ENCODE measurements at regions not wholly inside any gene's neighbourhood (a gene's known extent, or its start where the extent isn't known, plus 50 kb on each side); places are given as distances from the start of the nearest gene placed in this dataset.

GRCh38 chr21:18545908-18546307 is 142.3 kb upstream of the TMPRSS15 start:
- TF ChIP-seq CTCF (conservative IDR thresholded peaks at IDR 0.05; ENCODE audit: low read length) (no peak), EZH2phosphoT487 (IDR thresholded peaks at IDR 0.05; ENCODE audit: borderline replicate concordance, low read depth, low read length) (no peak)

All from OCI-LY7 (cell line).